Right lobe of liver (tissue), 4 donors: ENCODE measurements at regions not wholly inside any gene's neighbourhood (a gene's known extent, or its start where the extent isn't known, plus 50 kb on each side); places are given as distances from the start of the nearest gene placed in this dataset.

Experiments used
- POLR2A ChIP-seq: fragments of 450-650 bp; IDR thresholded peaks from one replicate; pipeline ENCODE4 v1.6.1; 2017; ENCODE audit warnings: antibody characterized with exemption, mild to moderate bottlenecking
- TF ChIP-seq, protein P1 (sequence below), 4 donors: fragments of 200-600 bp in 3 of 4; fragments of 450-650 bp in 1 of 4; IDR thresholded peaks; one replicate each; pipeline versions ENCODE4 v1.5.1 to v1.8.0; 2016 to 2022; ENCODE audit warnings: antibody characterized with exemption in 4 of 4, mild to moderate bottlenecking in 2 of 4
- donor health status: DM: no; HTN: no; CAD: no.
- donor health status: DM: no; HTN: no; CAD: no.
- donor health status: DM: no; HTN: yes; CAD: no.

DNA sequence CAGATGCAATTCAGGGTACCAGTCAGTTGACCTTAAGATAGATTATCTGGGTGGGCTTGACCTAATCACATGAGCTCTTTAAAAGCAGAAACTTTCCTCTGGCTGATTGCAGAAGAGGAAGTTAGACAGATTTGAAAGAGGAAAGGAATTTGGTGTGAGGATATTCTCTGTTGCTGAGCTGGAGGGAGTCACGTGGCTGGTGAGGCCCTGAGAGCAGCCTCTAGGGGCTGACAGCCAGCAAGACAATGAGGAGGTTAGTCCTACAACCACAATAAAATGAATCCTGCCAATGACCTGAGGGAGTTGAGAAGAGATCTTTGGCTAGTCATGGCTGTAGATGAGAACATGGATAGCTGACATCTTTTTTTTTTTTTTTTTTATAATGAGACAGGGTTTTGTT lies 87.0 kb upstream of the B3GAT2 start:
- TF ChIP-seq, protein P1, sequence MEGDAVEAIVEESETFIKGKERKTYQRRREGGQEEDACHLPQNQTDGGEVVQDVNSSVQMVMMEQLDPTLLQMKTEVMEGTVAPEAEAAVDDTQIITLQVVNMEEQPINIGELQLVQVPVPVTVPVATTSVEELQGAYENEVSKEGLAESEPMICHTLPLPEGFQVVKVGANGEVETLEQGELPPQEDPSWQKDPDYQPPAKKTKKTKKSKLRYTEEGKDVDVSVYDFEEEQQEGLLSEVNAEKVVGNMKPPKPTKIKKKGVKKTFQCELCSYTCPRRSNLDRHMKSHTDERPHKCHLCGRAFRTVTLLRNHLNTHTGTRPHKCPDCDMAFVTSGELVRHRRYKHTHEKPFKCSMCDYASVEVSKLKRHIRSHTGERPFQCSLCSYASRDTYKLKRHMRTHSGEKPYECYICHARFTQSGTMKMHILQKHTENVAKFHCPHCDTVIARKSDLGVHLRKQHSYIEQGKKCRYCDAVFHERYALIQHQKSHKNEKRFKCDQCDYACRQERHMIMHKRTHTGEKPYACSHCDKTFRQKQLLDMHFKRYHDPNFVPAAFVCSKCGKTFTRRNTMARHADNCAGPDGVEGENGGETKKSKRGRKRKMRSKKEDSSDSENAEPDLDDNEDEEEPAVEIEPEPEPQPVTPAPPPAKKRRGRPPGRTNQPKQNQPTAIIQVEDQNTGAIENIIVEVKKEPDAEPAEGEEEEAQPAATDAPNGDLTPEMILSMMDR (IDR thresholded peaks at IDR 0.05) = no peak
- no peak for TF ChIP-seq POLR2A
